GM18517 (cell line): ENCODE measurements at regions not wholly inside any gene's neighbourhood (a gene's known extent, or its start where the extent isn't known, plus 50 kb on each side); places are given as distances from the start of the nearest gene placed in this dataset.
A peak's percentile ranks its signal among the peaks of the same experiment; 100 is the strongest.

ENCODE experiments used
- ATAC-seq: cut with Tn5 transposase; IDR thresholded peaks from one replicate; pipeline ENCODE4 v1.9.1; 2021; ENCODE audit warnings: mild to moderate bottlenecking, moderate library complexity; ENCODE audit not compliant: unreplicated experiment

DNA sequence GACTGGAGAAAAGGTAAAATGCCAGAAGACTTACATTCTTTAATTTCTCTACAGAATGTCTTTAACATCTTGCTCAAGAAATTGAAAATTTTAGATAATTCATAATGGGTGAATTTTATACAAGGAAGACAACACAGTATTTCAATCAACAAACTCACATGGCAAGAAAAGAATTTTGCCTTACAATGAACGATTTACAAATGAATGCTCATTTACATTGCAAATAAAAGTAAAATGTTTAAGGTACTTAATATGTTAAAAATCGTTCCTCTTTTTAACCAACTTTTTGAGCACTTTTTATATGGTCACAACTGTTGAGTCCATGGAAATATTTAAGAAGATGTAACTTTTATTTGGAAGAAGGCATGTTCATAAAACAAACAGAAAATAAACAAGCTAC is 174.8 kb upstream of the UBE2E2 start:
- no peak for ATAC-seq

- no peak for ATAC-seq
Measured at GRCh38 chr3:23029001-23029400, 174.1 kb upstream of the UBE2E2 start.

GRCh38 chr3:23035927-23036640 is 167.0 kb upstream of the UBE2E2 start:
- no peak for ATAC-seq

DNA sequence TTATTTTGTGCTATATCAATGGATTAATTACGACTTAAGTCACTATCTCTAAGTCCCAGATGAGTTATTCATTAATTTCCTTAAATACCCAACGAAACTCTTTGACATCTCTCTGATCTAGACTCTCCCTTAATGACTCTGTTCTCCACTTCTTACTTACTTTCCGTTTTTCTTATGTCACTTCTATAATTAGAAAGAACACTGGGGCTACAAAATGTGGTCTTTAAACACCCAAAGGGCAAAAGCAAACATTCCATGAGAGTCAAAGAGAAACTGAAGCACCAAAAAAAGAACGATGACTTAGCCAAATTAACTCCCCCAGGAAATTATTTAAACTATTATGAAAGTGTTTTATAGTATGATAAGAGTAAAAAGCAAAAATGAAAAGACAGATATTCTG is 166.4 kb upstream of the UBE2E2 start:
- ATAC-seq: peak; percentile 66

GRCh38 chr3:23038471-23038870 is 164.7 kb upstream of the UBE2E2 start:
- no peak for ATAC-seq

DNA sequence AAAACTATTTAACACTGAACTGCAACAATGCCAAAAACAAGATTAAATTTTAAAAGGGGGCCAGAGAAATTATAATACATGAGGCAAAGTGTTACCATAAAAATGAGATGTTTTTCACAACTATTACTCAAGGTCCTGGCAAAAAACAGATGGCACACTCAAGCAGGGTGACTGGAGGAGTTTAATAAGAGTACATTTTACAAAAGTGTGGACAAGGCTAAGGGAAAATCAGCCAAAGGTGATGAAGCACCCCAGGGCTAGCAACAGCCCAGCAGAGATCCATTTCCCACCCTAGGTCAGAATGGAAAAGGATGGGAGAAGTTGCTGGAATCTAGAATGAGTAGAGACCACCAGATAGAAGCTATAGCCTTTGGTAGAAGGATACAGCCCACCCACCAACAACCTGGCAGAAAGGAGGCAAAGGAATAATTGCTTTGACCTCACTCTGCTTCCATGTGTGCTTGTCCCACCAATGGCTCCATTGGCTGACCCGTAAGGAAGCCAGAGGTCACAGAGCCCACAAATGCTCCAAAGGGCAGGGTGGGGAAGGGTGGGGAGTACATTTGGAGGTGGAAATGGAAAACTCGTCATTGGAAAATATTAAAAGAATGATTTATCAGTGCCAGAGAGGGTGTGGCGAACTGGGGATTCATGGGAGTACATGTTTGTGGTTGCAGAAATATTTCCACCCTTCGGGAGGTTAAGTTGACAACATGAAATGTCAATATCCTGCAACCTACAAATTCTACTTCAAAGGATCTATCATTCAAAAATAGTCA is 161.0 kb upstream of the UBE2E2 start:
- ATAC-seq: no peak

- no peak for ATAC-seq
Measured at GRCh38 chr3:23044463-23044862, 158.7 kb upstream of the UBE2E2 start.

DNA sequence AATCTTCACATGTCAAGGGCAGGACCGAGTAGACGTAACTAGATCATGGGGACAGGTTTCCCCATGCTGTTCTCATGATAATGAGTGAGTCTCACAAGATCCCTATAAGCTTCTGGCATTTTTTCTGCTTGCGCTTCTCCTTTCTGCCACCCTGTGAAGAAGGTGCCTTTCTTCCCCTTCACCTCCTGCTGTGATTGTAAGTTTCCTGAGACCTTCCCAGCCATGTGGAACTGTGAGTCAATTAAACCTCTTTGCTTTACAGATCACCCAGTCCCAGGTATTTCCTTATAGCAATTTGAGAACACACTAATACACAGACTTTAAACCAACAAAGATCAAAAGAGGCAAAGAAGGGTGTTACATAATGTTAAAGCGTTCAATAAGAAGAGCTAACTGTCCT is 156.6 kb upstream of the UBE2E2 start:
- no peak for ATAC-seq

DNA sequence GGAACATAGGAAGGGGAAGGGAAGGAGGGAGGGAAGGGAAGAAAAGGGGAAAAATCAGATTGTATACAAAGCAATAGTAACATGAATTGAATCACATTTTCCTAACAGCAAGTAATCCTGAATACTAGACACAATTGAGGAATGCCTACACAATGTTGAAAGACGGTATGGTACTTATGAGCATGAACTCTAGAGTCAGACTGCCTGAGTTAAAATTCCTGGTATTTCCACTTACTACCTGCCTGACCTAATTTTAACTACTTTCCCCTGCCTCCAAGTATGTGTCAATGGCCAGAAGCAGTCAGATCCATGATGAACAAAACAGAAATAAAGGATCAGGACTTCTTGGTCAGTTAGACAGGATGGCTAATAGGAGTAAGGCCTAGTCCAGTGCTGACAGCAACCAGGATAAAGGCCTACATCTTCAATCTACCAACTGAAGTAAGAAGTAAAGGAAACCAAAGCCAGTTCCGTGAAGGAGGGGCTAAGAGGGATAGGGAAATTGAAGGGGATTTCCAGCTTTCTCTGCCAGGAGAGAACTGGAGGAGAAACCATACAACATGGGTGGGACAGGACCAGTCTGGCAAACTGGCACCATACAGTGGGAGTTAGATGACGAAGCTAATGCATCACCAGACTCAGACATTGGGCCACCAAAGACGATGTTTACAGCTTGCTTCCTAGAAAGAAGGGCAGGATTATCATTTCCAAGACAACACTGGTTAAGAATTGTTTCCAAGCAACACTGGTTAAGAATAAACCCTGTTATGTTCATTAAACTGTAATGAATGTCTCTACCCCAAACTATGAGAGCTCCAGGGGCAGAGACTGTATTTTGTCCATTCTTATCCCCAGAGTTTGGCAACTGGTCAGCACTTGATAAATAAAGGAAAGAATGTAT is 151.6 kb upstream of the UBE2E2 start:
- no peak for ATAC-seq

DNA sequence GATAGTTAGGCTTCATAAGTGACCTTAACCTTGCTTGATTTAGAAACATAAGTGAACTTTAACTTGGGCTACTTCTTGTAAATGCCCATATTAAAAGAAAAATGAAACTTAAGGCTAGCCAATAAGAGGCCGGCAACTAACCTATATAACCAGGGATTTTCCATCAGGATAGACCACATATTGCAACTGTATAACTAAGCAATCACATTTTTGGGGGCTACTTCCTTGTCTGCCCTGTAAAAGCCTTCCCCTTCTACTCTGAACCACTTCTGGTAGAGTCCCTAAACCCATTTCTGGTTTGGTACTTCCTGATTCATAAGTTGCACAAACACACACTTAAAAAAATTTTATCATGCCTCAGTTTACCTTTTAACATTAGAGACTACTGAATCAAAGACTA is 150.9 kb upstream of the UBE2E2 start:
- no peak for ATAC-seq

- no peak for ATAC-seq
Measured at GRCh38 chr3:23052620-23053019, 150.5 kb upstream of the UBE2E2 start.

GRCh38 chr3:23055733-23056376 is 147.3 kb upstream of the UBE2E2 start:
- ATAC-seq: peak; percentile 89

DNA sequence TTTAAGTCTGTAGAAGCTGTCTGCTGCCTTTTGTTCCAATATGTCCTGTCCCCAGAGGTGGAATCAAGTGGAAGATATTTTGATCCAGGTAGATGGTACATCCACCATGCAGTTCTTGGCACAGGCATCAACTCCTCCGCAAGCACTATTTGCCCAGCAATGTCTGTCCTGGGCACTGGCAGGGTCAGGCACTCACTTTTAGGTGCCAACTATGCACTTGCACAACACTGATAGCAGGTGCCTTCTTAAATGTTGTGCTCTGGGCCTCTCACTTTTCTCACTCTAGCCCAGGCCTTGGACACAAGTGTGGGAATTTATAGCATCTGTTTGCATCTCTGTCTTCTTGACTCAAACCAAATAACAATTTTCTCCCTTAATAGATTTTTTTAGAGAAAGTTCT is 140.5 kb upstream of the UBE2E2 start:
- no peak for ATAC-seq

DNA sequence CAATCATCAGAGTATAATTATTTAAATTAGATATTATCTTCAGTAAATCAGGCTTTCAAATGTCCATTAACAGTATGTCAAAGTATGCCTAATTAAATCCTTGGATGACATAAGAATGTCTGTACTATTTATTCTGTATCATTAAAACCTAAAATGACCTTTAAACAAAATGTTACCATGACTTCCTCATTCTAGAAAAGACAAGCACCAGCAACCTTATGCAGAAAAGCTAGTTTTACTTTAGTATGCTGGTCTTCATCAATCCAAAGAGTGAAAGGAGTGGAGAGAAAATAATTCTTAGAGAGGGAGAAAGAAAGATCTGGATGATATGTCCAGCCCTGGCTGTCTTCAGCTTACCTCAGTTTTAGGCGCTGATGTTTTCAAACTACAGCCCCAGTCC is 140.1 kb upstream of the UBE2E2 start:
- ATAC-seq: no peak

DNA sequence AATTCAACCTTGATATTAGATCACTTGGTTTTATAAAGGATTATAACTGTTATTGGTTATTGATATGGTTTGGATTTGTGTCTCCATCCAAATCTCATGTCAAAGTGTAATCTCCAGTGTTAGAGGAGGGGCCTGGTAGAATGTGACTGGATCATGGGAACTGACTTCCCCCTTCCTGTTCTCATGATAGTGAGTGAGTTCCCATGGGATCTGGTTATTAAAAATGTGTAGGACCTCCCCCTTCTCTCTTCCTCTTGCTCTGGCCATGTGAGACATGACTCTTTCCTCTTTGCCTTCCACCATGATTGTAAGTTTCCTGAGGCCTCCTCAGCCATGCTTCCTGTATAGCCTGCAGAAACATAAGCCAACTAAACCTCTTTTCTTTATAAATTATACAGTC is 136.0 kb upstream of the UBE2E2 start:
- ATAC-seq: no peak

- no peak for ATAC-seq
Measured at GRCh38 chr3:23068016-23068728, 135.0 kb upstream of the UBE2E2 start.

- ATAC-seq: peak; percentile 8
Measured at GRCh38 chr3:23071296-23071695, 131.8 kb upstream of the UBE2E2 start.

DNA sequence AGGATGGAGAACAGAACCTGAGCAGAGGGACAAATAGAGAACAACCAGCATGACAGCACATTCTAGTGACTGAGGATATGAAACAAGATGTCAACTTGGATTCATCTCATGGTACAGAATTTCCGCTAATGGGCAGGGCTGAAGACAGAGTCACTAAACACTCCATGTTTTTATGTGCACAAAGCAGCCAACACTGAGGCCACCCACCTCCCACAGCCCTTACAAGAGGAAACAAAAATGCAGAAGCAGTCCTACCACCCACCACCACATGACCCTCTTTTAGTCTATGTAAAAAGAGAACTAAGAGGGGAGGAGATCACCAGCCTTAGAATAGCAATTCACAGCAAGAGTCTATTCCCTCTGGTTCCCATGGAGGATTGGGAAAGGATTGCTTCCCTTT is 131.4 kb upstream of the UBE2E2 start:
- ATAC-seq: peak; percentile 83

DNA sequence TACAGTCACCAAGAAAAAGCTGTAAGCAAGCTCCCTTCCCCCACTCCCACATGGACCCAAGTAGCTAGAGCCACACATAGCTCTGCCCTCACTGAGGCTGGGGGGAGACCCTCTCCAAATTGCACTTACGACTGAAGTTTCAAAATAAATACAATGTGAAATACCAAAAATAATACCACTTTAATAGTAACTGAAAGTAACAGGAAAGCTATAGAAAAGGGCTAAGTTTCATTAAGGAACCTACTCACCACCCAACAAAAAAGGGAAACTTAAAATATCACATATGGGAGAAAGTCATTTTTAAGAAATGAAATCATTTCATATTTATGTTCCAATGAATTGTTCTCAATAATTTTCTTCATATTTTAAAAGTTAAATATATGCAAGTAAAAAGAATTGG is 130.4 kb upstream of the UBE2E2 start:
- ATAC-seq: no peak

DNA sequence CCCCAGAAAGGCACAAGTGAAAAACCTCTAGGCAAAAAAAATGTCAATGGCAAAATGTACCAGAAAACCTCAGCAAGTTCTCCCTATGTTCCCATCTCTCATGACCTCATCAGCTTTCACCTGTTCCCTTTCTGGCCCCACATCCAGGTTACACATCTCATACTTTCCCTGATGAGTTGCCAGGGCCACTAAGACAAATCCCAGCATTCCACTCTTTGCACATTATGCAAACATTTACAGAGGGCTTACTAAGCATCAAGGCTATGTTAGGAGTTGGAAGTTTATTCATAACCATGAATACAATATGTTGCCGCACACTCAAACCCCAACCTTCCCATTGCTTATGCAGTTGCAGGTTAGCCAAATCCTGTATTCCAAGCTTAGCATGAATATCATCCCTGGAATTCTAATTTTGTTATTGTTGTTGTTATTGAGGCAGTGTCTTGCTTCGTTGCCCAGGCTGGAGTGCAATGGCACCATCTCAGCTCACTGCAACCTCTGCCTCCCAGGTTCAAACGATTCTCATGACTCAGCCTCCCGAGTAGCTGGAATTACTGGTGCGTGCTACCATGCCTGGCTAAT is 129.3 kb upstream of the UBE2E2 start:
- ATAC-seq: no peak
